ENCODE measurements at regions not wholly inside any gene's neighbourhood (a gene's known extent, or its start where the extent isn't known, plus 50 kb on each side); places are given as distances from the start of the nearest gene placed in this dataset.

DNA sequence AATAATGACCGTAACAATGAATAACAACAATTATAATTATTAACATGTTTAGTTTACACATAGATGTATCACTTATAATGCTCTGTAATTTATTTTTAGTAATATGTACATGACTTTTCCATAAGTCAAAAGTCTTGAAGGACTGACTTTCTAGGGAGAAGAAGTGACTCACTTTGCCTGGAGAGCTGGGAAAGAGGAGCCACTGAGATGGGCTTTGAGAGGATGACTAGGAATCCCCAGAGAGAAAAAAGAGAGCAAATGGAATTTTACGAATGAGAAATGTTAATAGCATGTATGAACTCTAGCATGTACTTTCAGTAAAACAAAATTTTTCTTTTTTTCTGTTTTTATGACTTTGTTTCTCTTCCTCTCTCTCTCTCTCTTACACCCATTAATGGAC is 67.8 kb upstream of the RALY start:
- dilution Hi-C loops (cut with MboI; ENCODE audit: extremely low pct_ligation_motif_present, low sequenced_read_pairs) (no loop called here), intact Hi-C loops (cut with micrococcal nuclease) (no loop called here)
- BruUV-seq (replicated peaks): no TSS peak
- TF ChIP-seq JUN (IDR thresholded peaks at IDR 0.05; ENCODE audit: borderline replicate concordance, insufficient read depth, insufficient read length, low read depth) (no peak), FOS (IDR thresholded peaks at IDR 0.05; ENCODE audit: borderline replicate concordance, insufficient read depth, low read length) (no peak), POLR2AphosphoS5 (IDR thresholded peaks at IDR 0.05; ENCODE audit: insufficient read depth, low read depth, low read length) (no peak), GATA2 (IDR thresholded peaks at IDR 0.05; ENCODE audit: insufficient read depth, insufficient read length, low read depth, low read length) (no peak), EZH2 (IDR thresholded peaks at IDR 0.05; ENCODE audit: borderline replicate concordance, low read depth, low read length, severe bottlenecking) (no peak), POLR2A (IDR thresholded peaks at IDR 0.05; ENCODE audit: low read depth, low read length) (no peak), MYC (IDR thresholded peaks at IDR 0.05; ENCODE audit: low read depth, low read length) (no peak)
- TF ChIP-seq, protein P1, sequence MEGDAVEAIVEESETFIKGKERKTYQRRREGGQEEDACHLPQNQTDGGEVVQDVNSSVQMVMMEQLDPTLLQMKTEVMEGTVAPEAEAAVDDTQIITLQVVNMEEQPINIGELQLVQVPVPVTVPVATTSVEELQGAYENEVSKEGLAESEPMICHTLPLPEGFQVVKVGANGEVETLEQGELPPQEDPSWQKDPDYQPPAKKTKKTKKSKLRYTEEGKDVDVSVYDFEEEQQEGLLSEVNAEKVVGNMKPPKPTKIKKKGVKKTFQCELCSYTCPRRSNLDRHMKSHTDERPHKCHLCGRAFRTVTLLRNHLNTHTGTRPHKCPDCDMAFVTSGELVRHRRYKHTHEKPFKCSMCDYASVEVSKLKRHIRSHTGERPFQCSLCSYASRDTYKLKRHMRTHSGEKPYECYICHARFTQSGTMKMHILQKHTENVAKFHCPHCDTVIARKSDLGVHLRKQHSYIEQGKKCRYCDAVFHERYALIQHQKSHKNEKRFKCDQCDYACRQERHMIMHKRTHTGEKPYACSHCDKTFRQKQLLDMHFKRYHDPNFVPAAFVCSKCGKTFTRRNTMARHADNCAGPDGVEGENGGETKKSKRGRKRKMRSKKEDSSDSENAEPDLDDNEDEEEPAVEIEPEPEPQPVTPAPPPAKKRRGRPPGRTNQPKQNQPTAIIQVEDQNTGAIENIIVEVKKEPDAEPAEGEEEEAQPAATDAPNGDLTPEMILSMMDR (IDR thresholded peaks at IDR 0.05; ENCODE audit: extremely low read depth in 1 of 2, insufficient read depth in 1 of 2, low read depth in 1 of 2, low read length in 2 of 2): no peak
- TF ChIP-seq, protein P2, sequence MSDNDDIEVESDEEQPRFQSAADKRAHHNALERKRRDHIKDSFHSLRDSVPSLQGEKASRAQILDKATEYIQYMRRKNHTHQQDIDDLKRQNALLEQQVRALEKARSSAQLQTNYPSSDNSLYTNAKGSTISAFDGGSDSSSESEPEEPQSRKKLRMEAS (IDR thresholded peaks at IDR 0.05; ENCODE audit: insufficient read depth, insufficient read length): no peak
- H4K20me1 ChIP-seq (replicated peaks; ENCODE audit: control insufficient read depth, extremely low read depth, insufficient read depth, low read length): no peaks in the 10 kb centered on the region
- no peaks in the 10 kb centered on the region for H3K36me3 ChIP-seq (ENCODE audit: control insufficient read depth in 2 of 2, extremely low read depth in 1 of 2, insufficient read depth in 2 of 2, low read length in 2 of 2)
- H3K9me1 ChIP-seq (replicated peaks; ENCODE audit: control insufficient read depth, extremely low read depth, insufficient read depth, low read length): no peaks in the 10 kb centered on the region
- ChIA-PET POLR2A (no interaction called here), CTCF (interaction anchor here (1.1 to 1.5 kb wide), 2 partner anchors 11 to 13 kb away, joined by 4 to 5 read pairs; no protein-coding TSS in a partner anchor)
- no peaks in the 10 kb centered on the region for H3K79me2 ChIP-seq (ENCODE audit: control insufficient read depth, insufficient read depth, low read length)
- no peaks in the 10 kb centered on the region for H3K4me1 ChIP-seq (ENCODE audit: control insufficient read depth, extremely low read depth, insufficient read depth, low read length)
- H3K27me3 ChIP-seq (ENCODE audit: control insufficient read depth in 2 of 2, insufficient read depth in 2 of 2, low read length in 2 of 2): peaks cover 8 to 12% of the 10 kb centered on the region in 2 experiments
- no peak overlapping the region for H2AFZ ChIP-seq (ENCODE audit: low read depth, low read length)
- H3K4me3 ChIP-seq (replicated peaks in 1 of 3; ENCODE audit: insufficient read depth in 1 of 3, low read depth in 1 of 3, low read length in 3 of 3): no peak overlapping the region
- no peaks in the 10 kb centered on the region for H3K9me3 ChIP-seq (replicated peaks; ENCODE audit: control insufficient read depth, insufficient read depth, low read length)
- no peak overlapping the region for H3K4me2 ChIP-seq (ENCODE audit: insufficient read depth, low read length)
- DNase-seq (ENCODE audit: low read depth, low spot score) (no peak), FAIRE-seq (peak; percentile 21)
- no peak overlapping the region for H3K27ac ChIP-seq (ENCODE audit: insufficient read depth, low read depth, low read length)
- H3K9ac ChIP-seq (replicated peaks; ENCODE audit: extremely low read depth, insufficient read depth, low read length): no peak overlapping the region
